K562 (cell line): ENCODE measurements at regions not wholly inside any gene's neighbourhood (a gene's known extent, or its start where the extent isn't known, plus 50 kb on each side); places are given as distances from the start of the nearest gene placed in this dataset.

ENCODE experiments used
- HCFC1 ChIP-seq: IDR thresholded peaks from 2 replicates; pipeline ENCODE4 v1.6.1; 2012; ENCODE audit warnings: low read depth, low read length, improper control_type of control experiment
- NCOA6 ChIP-seq: fragments of 450-650 bp; IDR thresholded peaks from 2 replicates; pipeline ENCODE4 v1.6.1; 2017; ENCODE audit warnings: mild to moderate bottlenecking
- REST ChIP-seq, 2 experiments: fragments of 450-650 bp; formaldehyde crosslinking in 1 of 2; IDR thresholded peaks; 2 replicates each; pipeline versions ENCODE4 v1.4.0 to v1.6.1; 2014 to 2020; ENCODE audit warnings: mild to moderate bottlenecking in 2 of 2, borderline replicate concordance in 1 of 2, low read depth in 1 of 2
- RFX5 ChIP-seq: IDR thresholded peaks from 2 replicates; pipeline ENCODE4 v1.6.1; 2011; ENCODE audit warnings: low read depth, mild to moderate bottlenecking, improper control_type of control experiment, low read length
- ZFP36 ChIP-seq: fragments of 150-350 bp; IDR thresholded peaks from 2 replicates; pipeline ENCODE4 v1.6.1; 2018; ENCODE audit warnings: low read length, low read depth; ENCODE audit not compliant: partially characterized antibody
- ZNF561 ChIP-seq: fragments of 450-650 bp; formaldehyde crosslinking; conservative IDR thresholded peaks from 2 replicates; pipeline ENCODE4 v1.4.0; 2020; ENCODE audit warnings: mild to moderate bottlenecking, moderate library complexity

GRCh38 chr5:103389846-103390245 is 131.3 kb downstream of the MACIR start:
- TF ChIP-seq HCFC1 (no peak), NCOA6 (no peak), REST (IDR thresholded peaks at IDR 0.05; ENCODE audit: borderline replicate concordance) (no peak), REST (CRISPR knock-in tag; IDR thresholded peaks at IDR 0.05; ENCODE audit: low read depth) (no peak), ZFP36 (no peak), ZNF561 (CRISPR knock-in tag) (no peak), RFX5 (no peak)
